ENCODE measurements at regions not wholly inside any gene's neighbourhood (a gene's known extent, or its start where the extent isn't known, plus 50 kb on each side); places are given as distances from the start of the nearest gene placed in this dataset.
"Not testable (repeated sequence)": the region's sequence is repeated elsewhere in the genome, so short reads cannot be mapped to it uniquely, and the experiment has no call there.

DNA sequence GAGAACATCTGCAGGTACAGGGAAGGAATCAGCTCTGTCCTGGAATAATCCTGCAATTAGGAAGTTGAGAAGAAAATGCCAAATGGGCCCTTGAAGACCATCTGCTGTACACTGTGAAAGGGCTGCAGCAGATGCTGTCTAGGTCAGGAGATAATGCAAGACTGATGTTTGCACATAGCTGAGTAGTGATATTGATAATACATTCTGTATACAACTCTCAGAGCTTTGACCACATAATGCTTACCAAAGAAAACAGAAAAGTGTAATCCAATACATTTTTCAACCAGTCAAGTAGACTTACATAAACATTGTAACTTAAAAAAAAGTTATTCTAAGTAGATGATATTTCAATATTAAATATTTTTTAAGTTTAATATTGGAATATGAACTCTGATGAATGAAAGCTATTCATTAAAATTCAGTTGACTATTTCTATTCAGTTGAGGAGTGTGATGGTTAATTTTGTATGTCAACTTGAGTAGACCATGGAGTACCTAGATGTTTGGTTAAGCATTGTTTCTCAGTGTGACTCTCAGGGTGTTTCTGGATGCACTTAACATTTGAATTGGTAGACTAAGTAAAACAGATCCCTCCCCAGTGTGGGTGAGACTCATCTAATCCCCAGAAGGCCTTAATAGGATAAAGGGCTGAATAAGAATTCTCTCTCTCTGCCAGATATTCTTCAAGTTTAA, 380.1 kb upstream of the PRR16 start:
- DNase-seq, result no peak

DNA sequence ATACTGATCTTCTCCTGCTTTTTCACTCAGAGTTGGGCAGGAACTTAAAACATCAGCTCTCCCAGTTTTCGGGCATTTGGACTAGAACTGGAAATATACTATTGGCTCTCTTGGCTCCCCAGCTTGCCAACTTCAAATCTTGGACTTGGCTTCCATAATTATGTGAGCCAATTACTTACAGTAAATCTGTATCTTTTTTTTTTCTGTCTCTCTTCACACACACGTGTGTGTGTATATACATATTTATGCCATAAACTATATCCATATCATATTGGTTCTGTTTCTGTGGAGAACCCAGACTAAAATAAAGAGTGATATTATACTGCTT, 379.6 kb upstream of the PRR16 start:
- DNase-seq, result no peak

- no peak for DNase-seq
These were observed 378.0 kb upstream of the PRR16 start for GRCh38 chr5:120086081-120086480.

DNA sequence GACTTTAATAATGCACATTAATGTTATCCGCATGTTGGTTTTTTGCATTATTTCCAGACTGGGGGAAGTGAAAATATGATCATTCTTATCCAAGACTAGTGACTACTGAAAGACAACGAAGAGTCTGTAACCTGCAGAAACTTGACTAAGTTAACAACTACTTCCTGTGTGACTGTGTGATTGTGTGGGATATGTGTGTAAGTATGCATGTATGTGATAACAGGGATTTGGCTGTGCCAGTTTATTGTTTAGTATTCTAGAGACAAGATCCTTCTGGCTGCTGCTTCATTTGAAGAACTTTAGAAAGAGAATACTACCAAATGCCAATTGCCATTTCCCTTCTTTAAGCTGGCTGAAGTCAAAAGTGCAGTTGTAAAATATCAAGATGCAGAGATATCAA, 375.7 kb upstream of the PRR16 start:
- no peak for DNase-seq

DNA sequence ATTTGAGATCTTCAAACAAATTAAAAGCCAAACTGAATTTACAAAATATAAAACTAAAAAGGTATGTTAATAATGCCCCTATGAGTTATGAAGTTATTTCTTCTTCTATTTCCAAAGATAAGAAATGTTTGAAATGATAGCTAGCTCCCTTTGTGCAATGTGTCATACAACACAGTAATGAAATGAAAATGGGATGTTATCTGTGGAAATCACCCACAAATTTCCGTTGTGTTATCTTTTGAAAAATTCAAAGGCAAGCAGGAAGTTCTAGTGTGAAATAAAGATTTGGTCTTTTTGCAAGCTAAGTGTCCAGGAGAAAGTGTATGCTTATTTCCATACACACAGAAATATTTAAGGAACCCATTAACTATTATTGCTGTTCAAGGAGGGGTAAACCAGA, 375.3 kb upstream of the PRR16 start:
- no peak for DNase-seq

- DNase-seq, result no peak
These were observed 372.6 kb upstream of the PRR16 start for GRCh38 chr5:120091376-120091948.

GRCh38 chr5:120092649-120093048, 371.5 kb upstream of the PRR16 start:
- DNase-seq, result no peak

DNA sequence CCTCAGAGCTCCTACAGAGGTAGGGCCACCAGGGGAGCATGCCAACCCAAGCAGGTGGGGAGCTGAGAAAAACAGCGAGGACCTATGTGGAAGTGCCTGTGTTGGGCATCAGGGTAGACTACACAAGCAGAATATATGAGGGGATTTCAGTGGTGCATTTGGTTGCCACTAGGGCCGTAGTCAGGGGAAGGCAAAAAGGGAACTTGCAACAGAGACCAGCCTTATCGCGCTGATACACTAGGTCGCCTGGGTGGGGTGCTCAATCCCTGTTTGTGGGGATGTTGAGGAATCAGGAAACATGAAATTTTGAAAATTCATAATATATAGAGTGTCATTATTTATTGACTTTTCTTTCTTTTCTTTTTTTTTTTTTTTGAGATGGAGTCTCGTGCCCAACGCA, 370.9 kb upstream of the PRR16 start:
- no peak for DNase-seq

GRCh38 chr5:120096413-120096812, 367.7 kb upstream of the PRR16 start:
- no peak for DNase-seq

DNA sequence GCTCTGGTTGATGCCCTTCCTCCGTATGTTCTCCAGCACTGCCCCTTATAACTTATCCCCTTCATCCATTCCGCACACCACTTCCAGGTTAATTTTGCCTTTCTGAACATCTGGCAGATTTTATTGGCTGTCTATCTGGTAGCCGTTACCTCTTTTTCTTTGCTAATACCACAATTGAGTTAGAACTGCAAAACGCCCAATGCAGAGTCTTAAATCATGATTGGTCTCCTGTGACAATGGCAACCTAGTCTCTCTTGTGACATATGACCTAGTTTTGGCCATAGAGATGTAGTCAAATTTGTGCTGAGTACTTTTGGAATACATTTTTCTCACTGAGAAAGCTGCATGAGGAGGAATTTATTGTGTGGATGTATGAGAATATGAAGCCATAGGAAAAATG, 365.7 kb upstream of the PRR16 start:
- no peak for DNase-seq

GRCh38 chr5:120098902-120099535, 365.1 kb upstream of the PRR16 start:
- no peak for DNase-seq

DNA sequence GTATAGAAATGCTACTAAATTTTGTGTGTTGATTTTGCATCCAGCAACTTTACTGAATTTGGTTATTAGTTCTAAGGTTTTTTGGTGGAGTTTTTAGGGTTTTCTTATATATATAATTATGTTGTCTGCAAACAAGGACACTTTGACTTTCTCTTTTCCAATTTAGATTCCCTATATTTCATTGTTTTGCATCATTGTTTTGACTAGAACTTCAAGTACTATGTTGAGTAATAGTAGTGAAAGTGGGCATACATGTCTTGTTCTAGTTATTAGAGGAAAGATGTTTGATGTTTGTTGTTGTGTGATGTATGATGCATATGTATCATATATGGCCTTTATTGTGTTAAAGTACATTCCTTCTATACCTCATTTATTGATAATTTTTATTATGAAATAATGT, 362.3 kb upstream of the PRR16 start:
- no peak for DNase-seq

- DNase-seq, result no peak
These were observed 360.6 kb upstream of the PRR16 start for GRCh38 chr5:120103495-120103894.

- DNase-seq, result no peak
These were observed 357.1 kb upstream of the PRR16 start for GRCh38 chr5:120106912-120107525.

- DNase-seq, result no peak
These were observed 355.4 kb upstream of the PRR16 start for GRCh38 chr5:120108586-120109248.

- no peak for DNase-seq
These were observed 341.4 kb upstream of the PRR16 start for GRCh38 chr5:120122703-120123102.

DNA sequence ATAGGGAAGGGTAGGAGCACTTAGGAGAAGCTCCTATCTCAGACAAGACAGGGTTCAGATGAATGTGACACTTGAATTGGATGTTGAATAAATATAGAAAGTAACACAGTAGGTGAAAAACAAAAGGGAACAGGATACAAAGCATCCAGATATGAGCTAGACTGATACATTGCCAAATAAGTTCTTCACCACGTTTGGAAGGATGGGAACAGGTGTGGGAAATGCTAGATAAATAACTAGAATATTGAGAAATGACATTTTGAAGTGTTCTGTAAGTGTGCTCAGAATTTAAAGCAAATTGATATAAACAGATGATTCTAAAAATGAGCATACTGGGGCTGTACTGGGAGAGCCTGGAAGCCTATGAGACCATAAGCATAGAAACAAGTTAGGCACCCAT, 340.1 kb upstream of the PRR16 start:
- DNase-seq, result no peak

GRCh38 chr5:120124961-120125360, 339.1 kb upstream of the PRR16 start:
- DNase-seq, result no peak

- not testable (repeated sequence) for DNase-seq
These were observed 331.8 kb upstream of the PRR16 start for GRCh38 chr5:120132347-120132746.

- no peak for DNase-seq
These were observed 329.2 kb upstream of the PRR16 start for GRCh38 chr5:120134944-120135343.

DNA sequence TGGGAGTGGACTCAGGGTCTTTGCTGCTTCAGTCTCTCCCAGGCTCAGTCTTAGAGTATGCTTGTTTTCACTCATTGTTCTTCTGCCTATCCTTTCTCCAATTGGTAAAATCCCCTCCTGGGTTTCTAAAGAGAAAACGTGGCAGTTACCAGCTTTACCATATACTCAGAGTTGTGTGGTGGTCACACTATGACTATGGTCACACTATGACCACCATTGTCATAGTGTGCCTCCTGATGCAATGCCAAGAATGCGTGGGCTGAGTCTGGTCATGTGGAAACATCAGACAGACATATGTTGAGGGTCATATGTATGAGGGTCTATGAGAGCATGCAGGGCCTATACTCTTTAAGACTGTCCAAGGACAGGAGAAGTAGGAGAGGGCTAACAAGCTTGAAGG, 326.5 kb upstream of the PRR16 start:
- no peak for DNase-seq

GRCh38 chr5:120139039-120139438, 325.1 kb upstream of the PRR16 start:
- no peak for DNase-seq

All from amygdala (tissue), 56 donors.